NCI-H1930 (cell line): ENCODE measurements at regions not wholly inside any gene's neighbourhood (a gene's known extent, or its start where the extent isn't known, plus 50 kb on each side); places are given as distances from the start of the nearest gene placed in this dataset.

Experiments
- DNase-seq, 2 experiments: peaks; one replicate each; lab custom pipeline; 2025; lab: John Stamatoyannopoulos, UW

GRCh38 chr9:86730163-86730928 is 217.0 kb downstream of the GAS1 start:
- DNase-seq = no peak

GRCh38 chr9:86724529-86724928 is 222.8 kb downstream of the GAS1 start:
- DNase-seq = no peak

- no peak for DNase-seq
These were observed 224.0 kb downstream of the GAS1 start for GRCh38 chr9:86723346-86723745.

- DNase-seq = no peak
These were observed 224.6 kb downstream of the GAS1 start for GRCh38 chr9:86722706-86723075.

- no peak for DNase-seq
These were observed 225.2 kb downstream of the GAS1 start for GRCh38 chr9:86721843-86722705.

GRCh38 chr9:86721226-86721781 is 226.0 kb downstream of the GAS1 start:
- DNase-seq = no peak

- no peak for DNase-seq
These were observed 226.6 kb downstream of the GAS1 start for GRCh38 chr9:86720639-86721225.

- no peak for DNase-seq
These were observed 228.8 kb downstream of the GAS1 start for GRCh38 chr9:86718388-86719049.

- no peak for DNase-seq
These were observed 230.9 kb downstream of the GAS1 start for GRCh38 chr9:86716326-86716922.

- no peak for DNase-seq
These were observed 232.3 kb downstream of the GAS1 start for GRCh38 chr9:86714999-86715398.

GRCh38 chr9:86713970-86714369 is 233.3 kb downstream of the GAS1 start:
- DNase-seq = no peak

- DNase-seq = no peak
These were observed 233.8 kb downstream of the GAS1 start for GRCh38 chr9:86713470-86713869.

GRCh38 chr9:86708918-86709835 is 238.1 kb downstream of the GAS1 start:
- no peak for DNase-seq

GRCh38 chr9:86707932-86708510 is 239.3 kb downstream of the GAS1 start:
- DNase-seq = no peak

GRCh38 chr9:86706391-86706790 is 240.9 kb downstream of the GAS1 start:
- no peak for DNase-seq

GRCh38 chr9:86705490-86705889 is 241.8 kb downstream of the GAS1 start:
- no peak for DNase-seq

- DNase-seq = no peak
These were observed 244.0 kb downstream of the GAS1 start for GRCh38 chr9:86703346-86703745.

GRCh38 chr9:86700629-86701028 is 246.7 kb downstream of the GAS1 start:
- no peak for DNase-seq

GRCh38 chr9:86697999-86698398 is 249.3 kb downstream of the GAS1 start:
- no peak for DNase-seq

GRCh38 chr9:86697213-86697612 is 250.1 kb downstream of the GAS1 start:
- no peak for DNase-seq
